ENCODE measurements at regions not wholly inside any gene's neighbourhood (a gene's known extent, or its start where the extent isn't known, plus 50 kb on each side); places are given as distances from the start of the nearest gene placed in this dataset.

GRCh38 chr9:71472400-71472799 is 295.9 kb downstream of the CEMIP2 start:
- TF ChIP-seq CTCF (IDR thresholded peaks at IDR 0.05; ENCODE audit: poor library complexity) = no peak
- TF ChIP-seq EZH2 (IDR thresholded peaks at IDR 0.05; ENCODE audit: borderline replicate concordance) = no peak

Data from hepatocyte (in vitro differentiated cells).